B cell (primary cell): ENCODE measurements at regions not wholly inside any gene's neighbourhood (a gene's known extent, or its start where the extent isn't known, plus 50 kb on each side); places are given as distances from the start of the nearest gene placed in this dataset.

Experiments
- EZH2 ChIP-seq: IDR thresholded peaks from 2 replicates; pipeline ENCODE4 v1.6.1; 2012; ENCODE audit warnings: borderline replicate concordance, low read depth, mild to moderate bottlenecking, moderate library complexity, low read length; ENCODE audit not compliant: insufficient read depth, poor library complexity, severe bottlenecking
- TF ChIP-seq, protein P1 (sequence below): fragments of 200-600 bp; IDR thresholded peaks from one replicate; pipeline ENCODE4 v1.8.0; 2022; ENCODE audit warnings: antibody characterized with exemption, mild to moderate bottlenecking

DNA sequence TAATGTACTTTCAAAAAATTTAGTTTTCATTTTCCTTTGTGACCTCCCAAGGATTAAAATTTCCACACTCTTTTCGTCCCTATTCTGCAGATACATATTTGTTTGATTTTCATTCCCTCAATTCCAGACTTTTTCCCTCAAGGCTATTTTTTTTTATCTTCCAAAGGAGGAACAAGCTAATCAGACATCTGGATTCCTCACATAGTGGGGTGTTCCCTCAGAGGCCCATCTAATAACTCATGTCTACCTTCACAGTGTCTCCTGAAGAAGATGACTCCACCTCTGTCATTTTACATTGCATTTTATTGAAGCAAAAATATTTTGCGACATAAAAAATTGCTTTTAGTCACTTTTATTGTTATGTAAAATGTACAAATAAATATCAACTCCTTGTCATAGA is 122.2 kb downstream of the RFPL4B start:
- TF ChIP-seq, protein P1, sequence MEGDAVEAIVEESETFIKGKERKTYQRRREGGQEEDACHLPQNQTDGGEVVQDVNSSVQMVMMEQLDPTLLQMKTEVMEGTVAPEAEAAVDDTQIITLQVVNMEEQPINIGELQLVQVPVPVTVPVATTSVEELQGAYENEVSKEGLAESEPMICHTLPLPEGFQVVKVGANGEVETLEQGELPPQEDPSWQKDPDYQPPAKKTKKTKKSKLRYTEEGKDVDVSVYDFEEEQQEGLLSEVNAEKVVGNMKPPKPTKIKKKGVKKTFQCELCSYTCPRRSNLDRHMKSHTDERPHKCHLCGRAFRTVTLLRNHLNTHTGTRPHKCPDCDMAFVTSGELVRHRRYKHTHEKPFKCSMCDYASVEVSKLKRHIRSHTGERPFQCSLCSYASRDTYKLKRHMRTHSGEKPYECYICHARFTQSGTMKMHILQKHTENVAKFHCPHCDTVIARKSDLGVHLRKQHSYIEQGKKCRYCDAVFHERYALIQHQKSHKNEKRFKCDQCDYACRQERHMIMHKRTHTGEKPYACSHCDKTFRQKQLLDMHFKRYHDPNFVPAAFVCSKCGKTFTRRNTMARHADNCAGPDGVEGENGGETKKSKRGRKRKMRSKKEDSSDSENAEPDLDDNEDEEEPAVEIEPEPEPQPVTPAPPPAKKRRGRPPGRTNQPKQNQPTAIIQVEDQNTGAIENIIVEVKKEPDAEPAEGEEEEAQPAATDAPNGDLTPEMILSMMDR: no peak
- no peak for TF ChIP-seq EZH2
